Upper lobe of left lung (tissue), 6 donors: ENCODE measurements at regions not wholly inside any gene's neighbourhood (a gene's known extent, or its start where the extent isn't known, plus 50 kb on each side); places are given as distances from the start of the nearest gene placed in this dataset.

ENCODE experiments used
- ATAC-seq, 2 donors: fragments of 200-7000 bp; cut with Tn5 transposase; one replicate each; pipeline ENCODE4 v1.9.1; 2022; ENCODE audit warnings: mild to moderate bottlenecking in 2 of 2, moderate library complexity in 2 of 2; ENCODE audit not compliant: low FRiP score in 2 of 2
- DNase-seq, 2 donors: peaks; one replicate each; pipeline ENCODE4 v3.0.0-alpha.2; 2019 to 2020
- H3K27ac ChIP-seq, 4 donors: fragments of 200-600 bp; sonication (generic); one replicate each; pipeline ENCODE4 v1.5.1; 2016 to 2019
- H3K27me3 ChIP-seq, 4 donors: fragments of 200-600 bp; sonication (generic); one replicate each; pipeline ENCODE4 v1.5.1; 2017 to 2019
- H3K36me3 ChIP-seq, 4 donors: fragments of 200-600 bp; sonication (generic); one replicate each; pipeline ENCODE4 v1.5.1; 2016 to 2019
- H3K4me1 ChIP-seq, 4 donors: fragments of 200-600 bp; sonication (generic); one replicate each; pipeline ENCODE4 v1.5.1; 2018 to 2019
- H3K4me3 ChIP-seq, 4 donors: fragments of 200-600 bp; sonication (generic); one replicate each; pipeline ENCODE4 v1.5.1; 2017 to 2019; ENCODE audit warnings: mild to moderate bottlenecking in 2 of 4, moderate library complexity in 1 of 4
- H3K9me3 ChIP-seq, 4 donors: fragments of 200-600 bp; sonication (generic); one replicate each; pipeline ENCODE4 v1.5.1; 2018 to 2019
- EP300 ChIP-seq, 4 donors: sonication (generic); formaldehyde crosslinking; IDR thresholded peaks; one replicate each; pipeline ENCODE4 v1.5.1; 2017; ENCODE audit warnings: antibody characterized with exemption in 4 of 4, control low read depth in 2 of 4
- POLR2A ChIP-seq, 4 donors: fragments of 450-650 bp; IDR thresholded peaks; one replicate each; pipeline ENCODE4 v1.5.1; 2016 to 2017; ENCODE audit warnings: antibody characterized with exemption in 4 of 4, mild to moderate bottlenecking in 2 of 4
- POLR2AphosphoS5 ChIP-seq, 2 donors: sonication (generic); formaldehyde crosslinking; IDR thresholded peaks; one replicate each; pipeline ENCODE4 v1.5.1; 2017; ENCODE audit warnings: antibody characterized with exemption in 2 of 2
- WGBS, 2 donors: methylation state at CpG; one replicate each; pipeline ENCODE4 v1.1.5; 2017 to 2018; 5-methylcytosine and 5-hydroxymethylcytosine counted together
- TF ChIP-seq, protein P1 (sequence below), 6 experiments: fragments of 450-650 bp in 4 of 6; fragments of 200-600 bp in 2 of 6; sonication (generic) in 2 of 6; IDR thresholded peaks; one replicate each; pipeline ENCODE4 v1.5.1; 2016 to 2019; ENCODE audit warnings: antibody characterized with exemption in 6 of 6
- donor health status: DM: no; HTN: no; CAD: no; lungs with moderate emphysema.
- donor health status: DM: no; HTN: yes; CAD: no; lungs with severe emphysema.

DNA sequence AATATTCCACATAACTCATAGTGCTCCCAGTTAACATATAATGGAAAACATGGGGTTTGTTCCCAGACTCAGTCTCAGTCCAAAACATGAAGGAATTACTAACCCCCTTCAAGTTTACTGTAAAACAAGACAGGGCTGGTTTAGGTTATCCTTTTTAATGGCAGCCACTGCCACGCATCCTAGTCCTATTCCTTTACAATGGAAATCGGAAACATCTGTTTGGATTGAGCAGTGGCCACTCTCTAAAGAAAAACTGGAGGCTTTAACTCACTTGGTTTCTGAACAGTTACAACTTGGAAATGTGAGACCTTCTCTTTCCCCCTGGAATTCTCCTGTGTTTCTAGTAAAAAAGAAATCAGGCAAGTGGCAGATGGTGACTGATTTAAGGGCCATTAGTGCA lies 609.9 kb upstream of the ACO1 start:
- ATAC-seq, result no peak
- Histone ChIP-seq H3K27me3 (no peaks in the 10 kb centered on the region), H3K36me3 (no peaks in the 10 kb centered on the region), H3K27ac (no peak overlapping the region), H3K4me1 (no peaks in the 10 kb centered on the region), H3K9me3 (peaks cover 0 to 14% (median 9%) of the 10 kb centered on the region in 4 donors), H3K4me3 (no peak overlapping the region)
- TF ChIP-seq POLR2A (IDR thresholded peaks at IDR 0.05), result no peak
- TF ChIP-seq, protein P1, sequence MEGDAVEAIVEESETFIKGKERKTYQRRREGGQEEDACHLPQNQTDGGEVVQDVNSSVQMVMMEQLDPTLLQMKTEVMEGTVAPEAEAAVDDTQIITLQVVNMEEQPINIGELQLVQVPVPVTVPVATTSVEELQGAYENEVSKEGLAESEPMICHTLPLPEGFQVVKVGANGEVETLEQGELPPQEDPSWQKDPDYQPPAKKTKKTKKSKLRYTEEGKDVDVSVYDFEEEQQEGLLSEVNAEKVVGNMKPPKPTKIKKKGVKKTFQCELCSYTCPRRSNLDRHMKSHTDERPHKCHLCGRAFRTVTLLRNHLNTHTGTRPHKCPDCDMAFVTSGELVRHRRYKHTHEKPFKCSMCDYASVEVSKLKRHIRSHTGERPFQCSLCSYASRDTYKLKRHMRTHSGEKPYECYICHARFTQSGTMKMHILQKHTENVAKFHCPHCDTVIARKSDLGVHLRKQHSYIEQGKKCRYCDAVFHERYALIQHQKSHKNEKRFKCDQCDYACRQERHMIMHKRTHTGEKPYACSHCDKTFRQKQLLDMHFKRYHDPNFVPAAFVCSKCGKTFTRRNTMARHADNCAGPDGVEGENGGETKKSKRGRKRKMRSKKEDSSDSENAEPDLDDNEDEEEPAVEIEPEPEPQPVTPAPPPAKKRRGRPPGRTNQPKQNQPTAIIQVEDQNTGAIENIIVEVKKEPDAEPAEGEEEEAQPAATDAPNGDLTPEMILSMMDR (IDR thresholded peaks at IDR 0.05), result no peak
- no peak for TF ChIP-seq POLR2AphosphoS5 (IDR thresholded peaks at IDR 0.05)
- TF ChIP-seq EP300 (IDR thresholded peaks at IDR 0.05), result no peak
- no peak for DNase-seq
- WGBS, 2 donors, result 94 to 100% methylated on average over 2 of the region's 2 CpGs

DNA sequence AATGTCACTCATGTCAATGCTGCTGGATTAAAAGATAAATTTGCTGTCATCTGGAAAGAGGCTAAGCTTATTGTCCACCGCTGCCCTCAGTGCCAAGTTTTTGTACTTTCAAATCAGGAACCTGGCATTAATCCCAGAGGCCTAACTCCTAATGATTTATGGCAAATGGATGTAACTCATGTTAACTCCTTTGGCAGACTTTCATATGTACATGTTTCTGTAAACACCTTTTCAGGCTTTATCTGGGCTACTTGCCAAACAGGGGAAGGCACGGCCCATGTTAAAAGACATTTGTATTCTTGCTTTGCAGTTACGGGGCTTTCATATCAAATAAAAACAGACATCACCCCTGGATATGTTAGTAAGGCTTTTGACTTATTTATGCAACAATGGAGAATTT lies 608.0 kb upstream of the ACO1 start:
- Histone ChIP-seq H3K4me1 (no peaks in the 10 kb centered on the region), H3K36me3 (no peaks in the 10 kb centered on the region), H3K4me3 (no peak overlapping the region), H3K9me3 (peaks cover 0 to 17% (median 10%) of the 10 kb centered on the region in 4 donors), H3K27ac (no peak overlapping the region), H3K27me3 (no peaks in the 10 kb centered on the region)
- no peak for DNase-seq
- TF ChIP-seq EP300 (IDR thresholded peaks at IDR 0.05), result peak in 1 of 4 donors; percentile 5
- peak in 1 of 2 donors; percentile 37 for TF ChIP-seq POLR2AphosphoS5 (IDR thresholded peaks at IDR 0.05)
- no peak for TF ChIP-seq POLR2A (IDR thresholded peaks at IDR 0.05)
- ATAC-seq, result no peak
- 28 to 30% methylated on average over 3 of the region's 3 CpGs for WGBS, 2 donors

DNA sequence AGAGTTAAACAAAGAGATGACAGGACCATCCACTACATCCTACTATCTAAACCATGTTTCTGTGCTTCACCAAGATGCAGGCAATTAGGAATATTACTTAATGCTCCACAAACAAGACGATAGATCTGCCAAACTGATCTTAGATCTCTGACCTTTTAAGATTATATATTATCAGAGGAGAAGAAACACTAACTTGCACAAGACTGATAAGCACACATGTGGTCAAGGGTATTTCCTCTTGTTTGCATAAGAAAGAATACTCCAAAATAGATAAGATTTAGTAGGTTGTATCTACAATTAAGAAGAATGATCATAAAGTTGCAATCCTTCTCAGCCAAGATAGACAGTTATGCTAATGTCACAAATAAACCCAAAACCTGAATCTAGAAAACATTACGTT lies 601.0 kb upstream of the ACO1 start:
- H3K4me1 ChIP-seq, result no peaks in the 10 kb centered on the region
- peaks cover 0 to 10% (median 9%) of the 10 kb centered on the region in 4 donors for H3K9me3 ChIP-seq
- no peak overlapping the region for H3K27ac ChIP-seq
- H3K4me3 ChIP-seq, result no peak overlapping the region
- TF ChIP-seq, protein P1 (IDR thresholded peaks at IDR 0.05), result no peak
- TF ChIP-seq POLR2A (IDR thresholded peaks at IDR 0.05), result no peak
- DNase-seq (no peak), ATAC-seq (no peak)
- H3K27me3 ChIP-seq, result no peaks in the 10 kb centered on the region
- 33 to 42% methylated on average over 2 of the region's 2 CpGs for WGBS, 2 donors
- H3K36me3 ChIP-seq, result no peaks in the 10 kb centered on the region

DNA sequence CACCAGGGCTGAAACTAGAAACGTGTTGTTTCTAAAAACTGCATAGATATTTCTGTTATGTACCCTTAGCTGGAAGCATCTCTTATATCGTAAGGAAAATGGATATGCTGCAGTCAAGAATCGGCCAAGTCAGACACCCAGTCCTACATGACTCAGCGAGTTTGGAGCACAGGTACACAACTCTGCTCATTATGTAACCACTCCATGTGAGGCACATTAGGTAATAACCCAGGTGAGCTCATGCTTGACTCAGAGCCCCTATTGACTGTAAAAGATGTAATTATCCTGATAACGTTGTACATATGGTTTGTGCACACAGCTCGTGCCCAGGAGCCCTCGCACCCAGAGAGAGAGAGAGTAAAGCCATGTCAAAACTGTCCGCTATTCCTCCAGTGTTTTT lies 593.7 kb upstream of the ACO1 start:
- H3K9me3 ChIP-seq, result no peaks in the 10 kb centered on the region
- H3K36me3 ChIP-seq, result no peaks in the 10 kb centered on the region
- ATAC-seq (no peak), DNase-seq (no peak)
- no peak overlapping the region for H3K27ac ChIP-seq
- TF ChIP-seq, protein P1 (IDR thresholded peaks at IDR 0.05), result no peak
- TF ChIP-seq POLR2AphosphoS5 (IDR thresholded peaks at IDR 0.05) (no peak), POLR2A (IDR thresholded peaks at IDR 0.05) (no peak), EP300 (IDR thresholded peaks at IDR 0.05) (no peak)
- no peak overlapping the region for H3K4me3 ChIP-seq
- no peaks in the 10 kb centered on the region for H3K4me1 ChIP-seq
- no peaks in the 10 kb centered on the region for H3K27me3 ChIP-seq
- WGBS, 2 donors, result 92 to 95% methylated on average over 8 of the region's 8 CpGs

DNA sequence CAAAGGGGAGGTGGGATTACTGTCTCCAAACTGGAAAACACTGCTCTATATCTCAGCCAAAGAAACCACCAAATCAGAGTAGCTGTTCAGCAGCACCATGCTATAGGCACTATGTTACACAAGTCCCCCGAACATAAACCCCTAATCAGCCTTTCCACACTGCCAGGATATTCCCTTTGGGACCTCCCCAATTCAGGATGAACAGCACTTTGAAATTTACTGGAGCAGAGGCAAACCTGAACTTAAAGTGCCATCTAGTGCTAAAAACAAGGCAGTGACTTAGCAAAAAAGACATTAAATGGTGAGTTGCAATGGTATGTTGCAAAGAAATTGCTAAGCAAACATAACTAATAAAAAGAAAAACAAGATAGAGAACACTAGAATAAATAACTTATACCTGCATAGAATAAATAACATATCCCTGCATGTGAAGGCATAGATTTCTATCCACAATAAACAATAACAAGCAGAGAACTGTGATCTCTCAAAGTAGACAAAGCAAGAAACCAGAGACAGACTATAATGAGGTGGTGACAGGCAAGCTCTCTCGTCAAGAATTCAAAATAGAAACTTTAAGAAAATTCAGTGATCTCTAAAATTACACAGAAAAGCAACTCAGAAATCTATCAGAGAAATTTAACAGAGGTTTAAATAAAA lies 584.4 kb upstream of the ACO1 start:
- WGBS, 2 donors, result 50 to 64% methylated on average over 2 of the region's 2 CpGs
- DNase-seq (no peak), ATAC-seq (no peak)
- TF ChIP-seq POLR2AphosphoS5 (IDR thresholded peaks at IDR 0.05) (no peak), EP300 (IDR thresholded peaks at IDR 0.05) (no peak), POLR2A (IDR thresholded peaks at IDR 0.05) (no peak)
- TF ChIP-seq, protein P1 (IDR thresholded peaks at IDR 0.05), result peak; percentile 32 to 65 (median 54)
- H3K27me3 ChIP-seq, result no peaks in the 10 kb centered on the region
- H3K4me3 ChIP-seq, result no peak overlapping the region
- H3K4me1 ChIP-seq, result no peaks in the 10 kb centered on the region
- H3K27ac ChIP-seq, result no peak overlapping the region
- H3K9me3 ChIP-seq, result no peaks in the 10 kb centered on the region
- H3K36me3 ChIP-seq, result no peaks in the 10 kb centered on the region
